Fibroblast of pulmonary artery (primary cell): ENCODE measurements at regions not wholly inside any gene's neighbourhood (a gene's known extent, or its start where the extent isn't known, plus 50 kb on each side); places are given as distances from the start of the nearest gene placed in this dataset.

Experiments used
- DNase-seq: peaks from one replicate; pipeline ENCODE4 v3.0.0-alpha.2; 2010; ENCODE audit warnings: low read depth
- H3K4me3 ChIP-seq: replicated peaks from 2 replicates; pipeline ENCODE4 v1.5.1; 2011; ENCODE audit warnings: low read depth, mild to moderate bottlenecking, control low read depth, low read length, moderate library complexity
- TF ChIP-seq, protein P1 (sequence below): IDR thresholded peaks from 2 replicates; pipeline ENCODE4 v1.5.1; 2011; ENCODE audit warnings: mild to moderate bottlenecking, control low read depth, low read length, inconsistent platforms; ENCODE audit errors: missing control alignments

DNA sequence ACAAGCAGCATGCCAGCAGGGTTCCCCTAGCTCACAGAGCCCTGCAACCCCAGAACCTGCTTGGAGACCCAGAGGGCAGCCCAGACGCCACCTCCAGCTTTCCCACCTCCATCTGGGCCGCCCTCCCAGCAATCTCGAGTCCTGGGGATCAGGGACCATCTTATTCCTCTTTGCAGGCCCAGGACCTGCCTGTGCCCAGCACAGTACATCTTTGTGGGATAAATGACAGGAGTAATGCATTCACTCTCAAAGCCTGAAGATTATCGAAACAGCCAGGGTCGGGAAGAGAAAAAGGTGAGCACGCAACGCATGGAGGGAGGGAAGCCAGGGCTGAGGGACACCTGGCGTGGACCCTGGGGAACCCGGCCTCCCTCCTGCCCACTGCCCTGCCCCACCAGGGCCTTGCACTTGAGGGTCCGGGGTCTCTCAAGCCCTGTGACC is 144.1 kb downstream of the NDUFA10 start:
- TF ChIP-seq, protein P1, sequence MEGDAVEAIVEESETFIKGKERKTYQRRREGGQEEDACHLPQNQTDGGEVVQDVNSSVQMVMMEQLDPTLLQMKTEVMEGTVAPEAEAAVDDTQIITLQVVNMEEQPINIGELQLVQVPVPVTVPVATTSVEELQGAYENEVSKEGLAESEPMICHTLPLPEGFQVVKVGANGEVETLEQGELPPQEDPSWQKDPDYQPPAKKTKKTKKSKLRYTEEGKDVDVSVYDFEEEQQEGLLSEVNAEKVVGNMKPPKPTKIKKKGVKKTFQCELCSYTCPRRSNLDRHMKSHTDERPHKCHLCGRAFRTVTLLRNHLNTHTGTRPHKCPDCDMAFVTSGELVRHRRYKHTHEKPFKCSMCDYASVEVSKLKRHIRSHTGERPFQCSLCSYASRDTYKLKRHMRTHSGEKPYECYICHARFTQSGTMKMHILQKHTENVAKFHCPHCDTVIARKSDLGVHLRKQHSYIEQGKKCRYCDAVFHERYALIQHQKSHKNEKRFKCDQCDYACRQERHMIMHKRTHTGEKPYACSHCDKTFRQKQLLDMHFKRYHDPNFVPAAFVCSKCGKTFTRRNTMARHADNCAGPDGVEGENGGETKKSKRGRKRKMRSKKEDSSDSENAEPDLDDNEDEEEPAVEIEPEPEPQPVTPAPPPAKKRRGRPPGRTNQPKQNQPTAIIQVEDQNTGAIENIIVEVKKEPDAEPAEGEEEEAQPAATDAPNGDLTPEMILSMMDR: no peak
- H3K4me3 ChIP-seq: no peak overlapping the region
- no peak for DNase-seq

- TF ChIP-seq, protein P1: no peak
- no peak overlapping the region for H3K4me3 ChIP-seq
- no peak for DNase-seq
Measured at GRCh38 chr2:239880396-239880795, 144.7 kb downstream of the NDUFA10 start.

- H3K4me3 ChIP-seq: no peak overlapping the region
- TF ChIP-seq, protein P1: no peak
- no peak for DNase-seq
Measured at GRCh38 chr2:239879423-239880084, 145.6 kb downstream of the NDUFA10 start.

- TF ChIP-seq, protein P1: no peak
- H3K4me3 ChIP-seq: no peak overlapping the region
- DNase-seq: no peak
Measured at GRCh38 chr2:239878686-239879085, 146.5 kb downstream of the NDUFA10 start.

DNA sequence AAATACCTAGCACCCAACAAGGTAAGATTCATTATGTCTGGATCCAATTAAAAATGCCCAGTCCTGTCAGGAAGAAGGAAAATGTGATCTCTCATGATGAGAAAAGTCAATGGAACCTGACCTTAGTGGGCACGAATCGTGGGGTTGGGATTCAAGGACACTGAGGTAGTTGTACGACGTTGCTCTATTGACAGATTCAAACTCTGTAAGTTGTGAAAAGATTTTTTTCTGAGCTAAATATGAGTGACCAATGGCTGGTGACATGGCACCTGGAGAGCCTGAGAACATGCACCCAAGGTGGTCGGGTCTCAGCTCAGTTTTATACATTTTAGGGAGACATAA is 148.2 kb downstream of the NDUFA10 start:
- H3K4me3 ChIP-seq: no peak overlapping the region
- TF ChIP-seq, protein P1: no peak
- DNase-seq: no peak

DNA sequence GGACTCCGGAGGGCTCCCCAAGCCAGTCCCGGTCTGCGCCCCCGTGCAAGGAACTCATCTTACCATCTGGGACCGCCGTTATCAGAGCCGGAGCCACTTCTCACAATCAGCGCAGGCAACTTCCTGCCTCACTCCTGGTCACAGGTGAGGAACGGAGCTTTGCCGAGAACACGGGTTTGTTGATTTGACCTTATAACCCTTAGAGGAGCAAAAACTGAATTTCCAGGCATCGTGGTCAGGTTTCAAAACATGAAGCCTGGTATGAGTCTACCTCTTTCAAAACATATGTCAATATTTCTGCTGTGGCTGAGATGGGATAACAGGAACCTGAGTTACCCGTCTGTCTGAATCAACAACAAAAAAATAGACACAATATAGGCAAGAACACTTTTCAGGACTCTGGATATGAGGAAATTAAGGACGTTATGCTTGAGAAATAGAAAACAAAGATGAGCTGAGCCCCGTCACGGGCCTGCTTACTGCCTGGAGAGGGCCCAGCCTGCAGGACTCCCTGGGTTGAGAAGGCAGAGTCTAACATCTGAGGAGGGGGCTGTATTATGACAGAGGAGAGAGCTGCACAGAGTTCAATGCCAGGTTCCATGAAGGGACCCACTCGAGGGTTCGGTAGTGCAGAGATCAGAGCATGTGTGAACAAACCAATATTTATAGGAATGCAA is 148.7 kb downstream of the NDUFA10 start:
- TF ChIP-seq, protein P1: no peak
- no peak for DNase-seq
- H3K4me3 ChIP-seq: no peak overlapping the region
